ENCODE measurements at regions not wholly inside any gene's neighbourhood (a gene's known extent, or its start where the extent isn't known, plus 50 kb on each side); places are given as distances from the start of the nearest gene placed in this dataset.

DNA sequence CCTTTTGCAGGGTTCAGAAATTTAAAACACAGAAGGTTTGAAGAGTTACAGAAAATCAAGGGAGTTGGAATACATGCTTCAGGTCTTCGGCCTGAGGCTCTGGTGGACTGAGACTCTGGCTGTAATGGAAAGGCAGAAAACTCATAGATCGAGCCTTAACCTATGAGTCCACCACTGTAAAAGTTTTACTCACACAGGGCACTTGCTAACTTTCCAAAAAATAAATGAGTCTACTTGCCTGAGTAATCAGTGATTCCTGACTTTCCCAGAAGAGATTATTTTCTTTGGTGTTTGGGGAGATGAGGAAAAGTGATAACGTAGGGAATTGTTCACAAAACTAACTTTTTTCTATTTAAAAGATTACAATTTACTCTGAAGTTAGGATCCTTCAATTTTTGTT, 108.0 kb downstream of the MBL2 start:
- no peak overlapping the region for H3K27ac Mint-ChIP-seq

DNA sequence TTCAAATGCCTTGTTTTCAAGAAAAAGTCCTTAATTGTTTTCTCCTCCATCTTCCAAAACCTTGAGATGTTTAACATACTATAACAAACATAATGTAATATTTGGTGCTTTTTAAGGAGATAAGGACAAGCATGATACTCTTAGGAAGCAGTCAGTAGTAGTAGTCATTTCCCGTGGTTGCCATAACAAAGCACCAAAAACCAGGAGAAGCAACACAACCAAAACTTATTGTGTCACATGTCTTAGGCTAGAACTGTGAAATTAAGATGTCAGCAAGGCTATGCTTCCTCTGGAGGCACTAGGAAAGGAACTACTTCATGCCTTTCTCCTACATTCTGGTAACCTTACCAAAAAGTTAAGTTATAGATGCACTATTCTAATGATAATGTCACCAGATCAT, 106.8 kb downstream of the MBL2 start:
- Histone ChIP-seq H3K36me3 (ENCODE audit: insufficient read depth, low read length) (no peaks in the 10 kb centered on the region), H3K9me3 (ENCODE audit: control insufficient read depth in 1 of 2, insufficient read depth in 1 of 2, low read length in 2 of 2) (peaks cover 0 to 3% of the 10 kb centered on the region in 2 experiments), H3K27ac (ENCODE audit: low read depth in 1 of 2, low read length in 2 of 2) (no peak overlapping the region), H3K27me3 (ENCODE audit: control insufficient read depth in 1 of 2, insufficient read depth in 2 of 2, low read length in 2 of 2) (no peaks in the 10 kb centered on the region), H3K4me3 (ENCODE audit: low read length) (no peak overlapping the region), H3K4me1 (ENCODE audit: insufficient read depth, low read length) (no peaks in the 10 kb centered on the region)
- POLR2A ChIA-PET: no interaction called here
- CTCF ChIA-PET: no interaction called here
- no peaks in the 10 kb centered on the region for H3K27me3 Mint-ChIP-seq
- no peak overlapping the region for H3K27ac Mint-ChIP-seq
- H3K9me3 Mint-ChIP-seq: peaks cover 13% of the 10 kb centered on the region
- H3K4me1 Mint-ChIP-seq (ENCODE audit: low read depth): no peaks in the 10 kb centered on the region
- TF ChIP-seq, protein P1, sequence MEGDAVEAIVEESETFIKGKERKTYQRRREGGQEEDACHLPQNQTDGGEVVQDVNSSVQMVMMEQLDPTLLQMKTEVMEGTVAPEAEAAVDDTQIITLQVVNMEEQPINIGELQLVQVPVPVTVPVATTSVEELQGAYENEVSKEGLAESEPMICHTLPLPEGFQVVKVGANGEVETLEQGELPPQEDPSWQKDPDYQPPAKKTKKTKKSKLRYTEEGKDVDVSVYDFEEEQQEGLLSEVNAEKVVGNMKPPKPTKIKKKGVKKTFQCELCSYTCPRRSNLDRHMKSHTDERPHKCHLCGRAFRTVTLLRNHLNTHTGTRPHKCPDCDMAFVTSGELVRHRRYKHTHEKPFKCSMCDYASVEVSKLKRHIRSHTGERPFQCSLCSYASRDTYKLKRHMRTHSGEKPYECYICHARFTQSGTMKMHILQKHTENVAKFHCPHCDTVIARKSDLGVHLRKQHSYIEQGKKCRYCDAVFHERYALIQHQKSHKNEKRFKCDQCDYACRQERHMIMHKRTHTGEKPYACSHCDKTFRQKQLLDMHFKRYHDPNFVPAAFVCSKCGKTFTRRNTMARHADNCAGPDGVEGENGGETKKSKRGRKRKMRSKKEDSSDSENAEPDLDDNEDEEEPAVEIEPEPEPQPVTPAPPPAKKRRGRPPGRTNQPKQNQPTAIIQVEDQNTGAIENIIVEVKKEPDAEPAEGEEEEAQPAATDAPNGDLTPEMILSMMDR (IDR thresholded peaks at IDR 0.05): no peak
- H3K4me3 Mint-ChIP-seq: no peak overlapping the region
- no peaks in the 10 kb centered on the region for H3K36me3 Mint-ChIP-seq (ENCODE audit: low read depth)
- no peak for DNase-seq
- ATAC-seq (ENCODE audit: poor library complexity): no peak
- intact Hi-C loops (cut with DNase I, micrococcal nuclease): no loop called here

More for the DNA sequence above, 108.0 kb downstream of the MBL2 start:
- ChIA-PET POLR2A (no interaction called here), CTCF (no interaction called here)
- H3K9me3 Mint-ChIP-seq: peaks cover 17% of the 10 kb centered on the region
- no peaks in the 10 kb centered on the region for H3K36me3 Mint-ChIP-seq (ENCODE audit: low read depth)
- H3K27me3 Mint-ChIP-seq: no peaks in the 10 kb centered on the region
- Histone ChIP-seq H3K9me3 (ENCODE audit: control insufficient read depth in 1 of 2, insufficient read depth in 1 of 2, low read length in 2 of 2) (peaks cover 0 to 3% of the 10 kb centered on the region in 2 experiments), H3K36me3 (ENCODE audit: insufficient read depth, low read length) (no peaks in the 10 kb centered on the region), H3K27me3 (ENCODE audit: control insufficient read depth in 1 of 2, insufficient read depth in 2 of 2, low read length in 2 of 2) (no peaks in the 10 kb centered on the region), H3K4me3 (ENCODE audit: low read length) (no peak overlapping the region), H3K4me1 (ENCODE audit: insufficient read depth, low read length) (no peaks in the 10 kb centered on the region), H3K27ac (ENCODE audit: low read depth in 1 of 2, low read length in 2 of 2) (no peak overlapping the region)
- H3K4me1 Mint-ChIP-seq (ENCODE audit: low read depth): no peaks in the 10 kb centered on the region
- DNase-seq (no peak), ATAC-seq (ENCODE audit: poor library complexity) (no peak)
- TF ChIP-seq, protein P1 (IDR thresholded peaks at IDR 0.05): no peak
- intact Hi-C loops (cut with DNase I, micrococcal nuclease): loop anchor here in 1 of 2 experiments (5.0 kb wide), 1 partner anchor 452 kb away; no protein-coding TSS in a partner anchor
- no peak overlapping the region for H3K4me3 Mint-ChIP-seq

DNA sequence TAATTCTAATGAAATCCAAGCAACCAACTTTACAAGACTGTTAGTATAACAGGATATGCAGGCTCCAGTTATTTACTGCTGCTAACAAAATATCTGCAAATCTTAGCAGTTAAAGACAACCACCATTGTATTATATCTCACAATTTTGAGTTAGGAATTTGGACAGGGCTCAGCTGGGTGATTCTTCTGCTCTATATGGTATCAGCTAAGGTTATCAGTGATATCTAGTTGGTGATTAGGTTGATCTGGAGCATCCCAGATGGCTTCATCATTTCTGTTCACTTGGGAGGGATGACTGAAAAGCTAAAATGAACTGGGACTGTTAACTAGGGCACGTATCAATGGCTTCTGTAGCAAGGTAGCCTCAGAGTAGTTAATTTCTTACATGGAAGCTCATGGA, 105.7 kb downstream of the MBL2 start:
- no peaks in the 10 kb centered on the region for H3K4me1 ChIP-seq (ENCODE audit: insufficient read depth, low read length)
- TF ChIP-seq, protein P1 (IDR thresholded peaks at IDR 0.05): no peak

More for the DNA sequence above, 105.7 kb downstream of the MBL2 start:
- Mint-ChIP-seq H3K4me1 (ENCODE audit: low read depth) (no peaks in the 10 kb centered on the region), H3K4me3 (no peak overlapping the region), H3K27ac (no peak overlapping the region), H3K27me3 (no peaks in the 10 kb centered on the region), H3K9me3 (peaks cover 11% of the 10 kb centered on the region), H3K36me3 (ENCODE audit: low read depth) (no peaks in the 10 kb centered on the region)
- H3K36me3 ChIP-seq (ENCODE audit: insufficient read depth, low read length): no peaks in the 10 kb centered on the region
- no peak overlapping the region for H3K27ac ChIP-seq (ENCODE audit: low read depth in 1 of 2, low read length in 2 of 2)
- intact Hi-C loops (cut with DNase I, micrococcal nuclease): no loop called here
- H3K27me3 ChIP-seq (ENCODE audit: control insufficient read depth in 1 of 2, insufficient read depth in 2 of 2, low read length in 2 of 2): no peaks in the 10 kb centered on the region
- ATAC-seq (ENCODE audit: poor library complexity) (no peak), DNase-seq (no peak)
- H3K4me3 ChIP-seq (ENCODE audit: low read length): no peak overlapping the region
- H3K9me3 ChIP-seq (ENCODE audit: control insufficient read depth in 1 of 2, insufficient read depth in 1 of 2, low read length in 2 of 2): peaks cover 0 to 3% of the 10 kb centered on the region in 2 experiments
- POLR2A ChIA-PET: no interaction called here
- CTCF ChIA-PET: no interaction called here
